MM.1S (cell line): ENCODE measurements at regions not wholly inside any gene's neighbourhood (a gene's known extent, or its start where the extent isn't known, plus 50 kb on each side); places are given as distances from the start of the nearest gene placed in this dataset.

Experiments
- DNase-seq: peaks from one replicate; pipeline ENCODE4 v3.0.0-alpha.2; 2015
- H2AFZ ChIP-seq: fragments of 300-600 bp; sonication (generic); 2 replicates; pipeline ENCODE4 v1.6.0; 2016; ENCODE audit warnings: antibody characterized with exemption, low read length
- H3F3A ChIP-seq: fragments of 300-600 bp; sonication (generic); 2 replicates; pipeline ENCODE4 v1.6.1; 2016; ENCODE audit warnings: mild to moderate bottlenecking, antibody characterized with exemption, low read length, moderate library complexity, mixed read lengths; ENCODE audit not compliant: insufficient read depth
- H3K27ac ChIP-seq: fragments of 300-600 bp; sonication (generic); 2 replicates; pipeline ENCODE4 v1.5.1; 2016; ENCODE audit warnings: mild to moderate bottlenecking, low read length
- H3K27me3 ChIP-seq: fragments of 300-600 bp; sonication (generic); replicated peaks from 2 replicates; pipeline ENCODE4 v1.6.0; 2016; ENCODE audit warnings: low read length; ENCODE audit not compliant: insufficient read depth
- H3K36me3 ChIP-seq: fragments of 300-600 bp; sonication (generic); replicated peaks from 2 replicates; pipeline ENCODE4 v1.6.1; 2016; ENCODE audit warnings: mild to moderate bottlenecking, low read length, mixed read lengths; ENCODE audit not compliant: insufficient read depth
- H3K4me1 ChIP-seq: fragments of 300-600 bp; sonication (generic); 2 replicates; pipeline ENCODE4 v1.6.1; 2016; ENCODE audit warnings: low read length, mixed read lengths
- H3K4me2 ChIP-seq: fragments of 300-600 bp; sonication (generic); 2 replicates; pipeline ENCODE4 v1.6.0; 2016; ENCODE audit warnings: low read depth, low read length
- H3K4me3 ChIP-seq: fragments of 300-600 bp; sonication (generic); 2 replicates; pipeline ENCODE4 v1.5.1; 2016; ENCODE audit warnings: low read length, mixed read lengths
- H3K79me2 ChIP-seq: fragments of 300-600 bp; sonication (generic); 2 replicates; pipeline ENCODE4 v1.6.1; 2016; ENCODE audit warnings: mixed run types, low read length, mixed read lengths
- H3K9ac ChIP-seq: fragments of 300-600 bp; sonication (generic); 2 replicates; pipeline ENCODE4 v1.6.1; 2016; ENCODE audit warnings: low read length, mixed read lengths
- H3K9me2 ChIP-seq: fragments of 300-600 bp; sonication (generic); replicated peaks from 2 replicates; pipeline ENCODE4 v1.6.1; 2016; ENCODE audit warnings: mild to moderate bottlenecking, low read length, mixed read lengths; ENCODE audit not compliant: insufficient read depth
- H3K9me3 ChIP-seq: fragments of 300-600 bp; sonication (generic); replicated peaks from 2 replicates; pipeline ENCODE4 v1.6.1; 2016; ENCODE audit warnings: mild to moderate bottlenecking, low read length, mixed read lengths; ENCODE audit not compliant: insufficient read depth
- H4K20me1 ChIP-seq: fragments of 300-600 bp; sonication (generic); 2 replicates; pipeline ENCODE4 v1.6.1; 2016; ENCODE audit warnings: mild to moderate bottlenecking, low read length, moderate library complexity, mixed read lengths; ENCODE audit not compliant: insufficient read depth
- CTCF ChIP-seq: fragments of 300-600 bp; sonication (generic); IDR thresholded peaks from 2 replicates; pipeline ENCODE4 v1.5.1; 2016; ENCODE audit warnings: antibody characterized with exemption, low read length, mixed read lengths
- EZH2 ChIP-seq: fragments of 300-600 bp; sonication (generic); optimal IDR thresholded peaks from 2 replicates; pipeline ENCODE3; 2017; ENCODE audit warnings: low read depth, mild to moderate bottlenecking, antibody characterized with exemption, low read length, mixed read lengths
- EZH2phosphoT487 ChIP-seq: fragments of 300-600 bp; sonication (generic); IDR thresholded peaks from 2 replicates; pipeline ENCODE4 v1.6.1; 2018; ENCODE audit warnings: antibody characterized with exemption, low read length

- Histone ChIP-seq H3K9ac (no peak overlapping the region), H3F3A (no peaks in the 10 kb centered on the region), H3K36me3 (no peaks in the 10 kb centered on the region), H3K27me3 (no peaks in the 10 kb centered on the region), H3K4me3 (no peak overlapping the region), H4K20me1 (no peaks in the 10 kb centered on the region), H3K79me2 (no peaks in the 10 kb centered on the region), H3K4me2 (no peak overlapping the region), H3K9me2 (no peaks in the 10 kb centered on the region), H2AFZ (no peak overlapping the region), H3K9me3 (no peaks in the 10 kb centered on the region), H3K27ac (no peak overlapping the region), H3K4me1 (no peaks in the 10 kb centered on the region)
- TF ChIP-seq CTCF: no peak
- no peak for TF ChIP-seq EZH2phosphoT487
- no peak for TF ChIP-seq EZH2
- DNase-seq: no peak
Observed at GRCh38 chr11:81989093-81989492, 744.6 kb downstream of the FAM181B start.

GRCh38 chr11:81987829-81988472, 745.7 kb downstream of the FAM181B start:
- Histone ChIP-seq H3K27me3 (no peaks in the 10 kb centered on the region), H2AFZ (no peak overlapping the region), H3K27ac (no peak overlapping the region), H3F3A (no peaks in the 10 kb centered on the region), H3K4me1 (no peaks in the 10 kb centered on the region), H3K9me3 (no peaks in the 10 kb centered on the region), H3K36me3 (no peaks in the 10 kb centered on the region), H4K20me1 (no peaks in the 10 kb centered on the region), H3K9me2 (no peaks in the 10 kb centered on the region), H3K9ac (no peak overlapping the region), H3K4me2 (no peak overlapping the region), H3K4me3 (no peak overlapping the region), H3K79me2 (no peaks in the 10 kb centered on the region)
- no peak for TF ChIP-seq EZH2phosphoT487
- TF ChIP-seq EZH2: no peak
- TF ChIP-seq CTCF: no peak
- DNase-seq: no peak

GRCh38 chr11:81986556-81987161, 747.0 kb downstream of the FAM181B start:
- Histone ChIP-seq H4K20me1 (no peaks in the 10 kb centered on the region), H3K79me2 (no peaks in the 10 kb centered on the region), H3K27ac (no peak overlapping the region), H2AFZ (no peak overlapping the region), H3K9me3 (no peaks in the 10 kb centered on the region), H3K36me3 (no peaks in the 10 kb centered on the region), H3K9ac (no peak overlapping the region), H3K9me2 (no peaks in the 10 kb centered on the region), H3K4me1 (no peaks in the 10 kb centered on the region), H3F3A (no peaks in the 10 kb centered on the region), H3K4me2 (no peak overlapping the region), H3K27me3 (no peaks in the 10 kb centered on the region), H3K4me3 (no peak overlapping the region)
- no peak for TF ChIP-seq EZH2
- no peak for DNase-seq

GRCh38 chr11:81979448-81979847, 754.2 kb downstream of the FAM181B start:
- no peaks in the 10 kb centered on the region for H4K20me1 ChIP-seq
- H2AFZ ChIP-seq: no peak overlapping the region
- no peaks in the 10 kb centered on the region for H3K36me3 ChIP-seq
- H3K9me3 ChIP-seq: no peaks in the 10 kb centered on the region
- TF ChIP-seq EZH2 (no peak), EZH2phosphoT487 (no peak), CTCF (no peak)
- no peaks in the 10 kb centered on the region for H3K27me3 ChIP-seq
- H3K9me2 ChIP-seq: no peaks in the 10 kb centered on the region
- H3K4me3 ChIP-seq: no peak overlapping the region
- no peaks in the 10 kb centered on the region for H3F3A ChIP-seq
- no peak overlapping the region for H3K4me2 ChIP-seq
- no peak overlapping the region for H3K9ac ChIP-seq
- H3K79me2 ChIP-seq: no peaks in the 10 kb centered on the region
- H3K4me1 ChIP-seq: no peaks in the 10 kb centered on the region
- H3K27ac ChIP-seq: no peak overlapping the region
- no peak for DNase-seq
